Epithelial cell of prostate (primary cell): ENCODE measurements at regions not wholly inside any gene's neighbourhood (a gene's known extent, or its start where the extent isn't known, plus 50 kb on each side); places are given as distances from the start of the nearest gene placed in this dataset.

Source experiments
- DNase-seq: peaks from one replicate; pipeline ENCODE4 v3.0.0-alpha.2; 2011; ENCODE audit warnings: low read depth, low spot score
- H3K27ac ChIP-seq: fragments of 450-650 bp; 2 replicates; pipeline ENCODE4 v1.5.1; 2017; ENCODE audit warnings: mild to moderate bottlenecking

- H3K27ac ChIP-seq = no peak overlapping the region
- no peak for DNase-seq
Measured at GRCh38 chr5:97906135-97906534, 723.1 kb upstream of the RIOK2 start.

- no peak overlapping the region for H3K27ac ChIP-seq
- no peak for DNase-seq
Measured at GRCh38 chr5:97907646-97908400, 724.8 kb upstream of the RIOK2 start.

- peak; percentile 6 for DNase-seq
- no peak overlapping the region for H3K27ac ChIP-seq
Measured at GRCh38 chr5:97909541-97909940, 726.5 kb upstream of the RIOK2 start.

GRCh38 chr5:97914483-97914882 lies 731.4 kb upstream of the RIOK2 start:
- no peak overlapping the region for H3K27ac ChIP-seq
- no peak for DNase-seq

GRCh38 chr5:97915106-97915505 lies 732.1 kb upstream of the RIOK2 start:
- H3K27ac ChIP-seq = no peak overlapping the region
- no peak for DNase-seq

- no peak for DNase-seq
- no peak overlapping the region for H3K27ac ChIP-seq
Measured at GRCh38 chr5:97918057-97918456, 735.0 kb upstream of the RIOK2 start.

GRCh38 chr5:97918620-97919019 lies 735.6 kb upstream of the RIOK2 start:
- H3K27ac ChIP-seq = no peak overlapping the region
- DNase-seq = no peak

- no peak overlapping the region for H3K27ac ChIP-seq
- no peak for DNase-seq
Measured at GRCh38 chr5:97919719-97920118, 736.7 kb upstream of the RIOK2 start.

GRCh38 chr5:97922776-97923175 lies 739.7 kb upstream of the RIOK2 start:
- DNase-seq = no peak
- H3K27ac ChIP-seq = no peak overlapping the region

- DNase-seq = no peak
- no peak overlapping the region for H3K27ac ChIP-seq
Measured at GRCh38 chr5:97923496-97923895, 740.4 kb upstream of the RIOK2 start.

GRCh38 chr5:97923997-97924396 lies 741.0 kb upstream of the RIOK2 start:
- H3K27ac ChIP-seq = no peak overlapping the region
- no peak for DNase-seq

GRCh38 chr5:97929383-97929782 lies 746.3 kb upstream of the RIOK2 start:
- no peak for DNase-seq
- no peak overlapping the region for H3K27ac ChIP-seq

GRCh38 chr5:97931829-97932228 lies 748.8 kb upstream of the RIOK2 start:
- no peak overlapping the region for H3K27ac ChIP-seq
- no peak for DNase-seq

GRCh38 chr5:97936231-97936630 lies 753.2 kb upstream of the RIOK2 start:
- no peak for DNase-seq
- H3K27ac ChIP-seq = no peak overlapping the region

- no peak for DNase-seq
- H3K27ac ChIP-seq = no peak overlapping the region
Measured at GRCh38 chr5:97937846-97938245, 754.8 kb upstream of the RIOK2 start.

- DNase-seq = no peak
- no peak overlapping the region for H3K27ac ChIP-seq
Measured at GRCh38 chr5:97943036-97943435, 760.0 kb upstream of the RIOK2 start.

- DNase-seq = no peak
- H3K27ac ChIP-seq = no peak overlapping the region
Measured at GRCh38 chr5:97951139-97951538, 768.1 kb upstream of the RIOK2 start.

- DNase-seq = no peak
- no peak overlapping the region for H3K27ac ChIP-seq
Measured at GRCh38 chr5:97955450-97955849, 772.4 kb upstream of the RIOK2 start.

GRCh38 chr5:97967292-97967691 lies 784.2 kb upstream of the RIOK2 start:
- H3K27ac ChIP-seq = no peak overlapping the region
- DNase-seq = no peak

GRCh38 chr5:97968346-97968745 lies 785.3 kb upstream of the RIOK2 start:
- DNase-seq = no peak
- no peak overlapping the region for H3K27ac ChIP-seq

GRCh38 chr5:97979740-97980139 lies 793.7 kb upstream of the RGMB start:
- DNase-seq = no peak
- no peak overlapping the region for H3K27ac ChIP-seq

- DNase-seq = no peak
Measured at GRCh38 chr5:97980291-97980690, 793.2 kb upstream of the RGMB start.

More at GRCh38 chr5:97980291-97980690, 793.2 kb upstream of the RGMB start:
- H3K27ac ChIP-seq = no peak overlapping the region
